IPS-NIHi7 (cell line): ENCODE measurements at regions not wholly inside any gene's neighbourhood (a gene's known extent, or its start where the extent isn't known, plus 50 kb on each side); places are given as distances from the start of the nearest gene placed in this dataset.
A peak's percentile ranks its signal among the peaks of the same experiment; 100 is the strongest.
"Not testable (repeated sequence)": the region's sequence is repeated elsewhere in the genome, so short reads cannot be mapped to it uniquely, and the experiment has no call there.

Experiments
- DNase-seq: peaks from one replicate; pipeline ENCODE4 v3.0.0; 2012; ENCODE audit warnings: mixed read lengths; ENCODE audit errors: extremely low spot score

DNA sequence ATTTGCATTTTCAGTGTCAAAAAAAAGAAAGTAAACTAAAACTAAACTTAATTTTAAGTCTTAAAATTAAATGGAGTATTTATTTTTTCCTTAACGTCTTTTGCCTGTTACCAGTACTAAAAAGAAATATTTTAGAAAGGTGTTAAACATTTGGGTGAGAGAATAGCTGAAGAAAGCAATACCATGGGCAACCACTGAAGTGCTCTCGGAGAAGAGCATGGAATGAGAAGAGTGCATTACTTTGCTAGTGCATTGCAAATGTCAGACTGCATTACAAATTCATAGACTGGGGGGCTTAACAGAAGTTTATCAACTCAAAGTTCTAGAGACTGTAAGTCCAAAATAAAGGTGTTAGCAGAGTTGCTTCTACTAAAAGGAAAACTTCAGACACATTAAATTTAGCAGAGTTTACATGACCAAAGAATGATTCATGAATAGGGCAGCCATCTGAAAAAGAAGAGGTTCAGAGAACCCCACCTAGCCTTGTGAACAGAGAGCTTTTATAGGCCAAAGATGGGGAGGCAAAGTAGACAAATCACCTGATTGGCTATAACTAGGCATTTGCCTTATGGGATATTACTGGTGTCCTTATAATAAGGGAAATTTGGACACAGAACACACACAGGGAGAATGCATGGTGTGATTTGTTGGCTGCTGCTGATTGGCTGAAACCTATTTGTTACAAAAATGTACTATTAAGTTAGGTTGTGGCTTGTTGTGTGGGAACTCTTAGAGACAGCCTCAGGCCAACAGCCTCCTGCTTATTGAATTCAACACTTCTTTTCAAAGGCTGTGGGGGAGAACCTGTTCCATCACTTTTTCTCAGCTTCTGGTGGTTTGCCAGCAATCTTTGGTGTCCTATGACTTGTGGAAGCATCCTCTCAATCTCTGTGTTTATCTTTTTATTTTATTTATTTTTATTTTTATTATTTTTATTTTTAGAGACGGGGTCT, 106.7 kb upstream of the RREB1 start:
- DNase-seq, result no peak

GRCh38 chr6:7003041-7003440, 104.7 kb upstream of the RREB1 start:
- DNase-seq, result no peak

DNA sequence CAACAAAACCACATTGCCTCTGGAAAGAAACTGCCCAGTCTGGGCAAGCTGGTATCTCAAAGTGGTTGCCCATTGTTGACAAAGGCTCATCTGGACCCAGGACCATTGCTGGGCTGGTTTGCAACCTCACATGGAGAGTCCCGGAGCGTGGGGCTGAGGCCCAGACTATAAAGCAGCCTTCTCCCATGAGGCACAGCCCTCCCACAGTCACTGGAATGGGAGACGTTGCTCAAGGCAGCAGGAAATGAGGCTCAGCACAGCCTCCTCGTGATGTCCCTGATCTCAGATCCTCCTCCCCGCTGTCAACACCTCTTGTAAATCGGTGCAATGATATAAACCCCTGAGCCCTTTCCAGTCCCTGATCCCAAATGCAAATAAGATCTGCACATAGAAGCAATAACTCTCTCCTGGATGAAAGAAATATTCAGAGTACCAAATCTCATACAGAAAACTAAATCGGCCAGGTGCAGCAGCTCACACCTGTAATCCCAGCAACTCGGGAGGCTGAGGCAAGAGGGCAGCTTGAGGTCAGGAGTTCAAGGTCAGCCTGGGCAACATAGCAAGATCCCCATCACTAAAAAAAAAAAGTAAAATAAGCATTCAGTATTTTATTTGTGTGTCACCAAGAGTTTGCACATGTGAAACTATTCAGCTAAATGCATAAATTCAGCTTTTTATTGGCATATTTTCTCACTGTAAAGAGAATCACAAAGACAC, 103.0 kb upstream of the RREB1 start:
- no peak for DNase-seq

GRCh38 chr6:7006515-7007191, 101.1 kb upstream of the RREB1 start:
- DNase-seq, result no peak

- DNase-seq, result peak; percentile 35
Measured at GRCh38 chr6:7008451-7008988, 99.2 kb upstream of the RREB1 start.

DNA sequence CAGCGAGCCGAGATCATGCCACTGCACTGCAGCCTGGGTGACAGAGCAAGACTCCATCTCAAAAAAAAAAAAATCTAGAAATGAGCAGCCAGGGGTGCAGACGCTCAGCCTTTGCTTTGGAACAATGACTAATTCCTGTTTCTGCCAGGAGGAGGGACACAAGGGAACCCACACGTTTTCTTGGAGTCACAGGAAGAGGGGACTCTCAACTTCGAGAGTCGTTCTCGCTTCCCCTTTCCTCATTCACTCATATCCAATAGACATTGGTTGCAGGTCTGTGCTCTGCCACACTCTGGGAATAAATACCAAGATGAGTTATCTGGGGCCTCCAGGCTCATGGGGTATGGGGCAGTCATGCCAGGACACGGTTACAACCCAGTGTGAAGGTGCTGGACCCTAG, 91.5 kb upstream of the RREB1 start:
- DNase-seq, result no peak

DNA sequence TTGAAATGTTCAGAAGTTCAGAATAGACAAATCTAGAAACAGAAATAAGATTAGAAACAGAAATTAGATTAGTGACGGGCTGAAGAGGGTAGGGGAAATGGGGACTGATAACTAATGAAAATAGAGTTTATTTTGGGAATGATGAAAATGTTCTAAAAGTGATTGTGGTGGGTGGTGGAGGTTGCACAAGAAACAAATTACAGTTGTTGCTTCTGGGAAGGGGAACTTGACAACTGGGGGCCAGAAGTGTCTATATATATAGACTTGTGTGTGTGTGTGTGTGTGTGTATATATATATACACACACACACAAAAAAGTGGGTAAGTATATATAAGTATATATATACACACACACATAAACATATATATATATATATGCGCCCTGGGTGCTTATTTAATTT, 86.5 kb upstream of the RREB1 start:
- DNase-seq, result no peak

DNA sequence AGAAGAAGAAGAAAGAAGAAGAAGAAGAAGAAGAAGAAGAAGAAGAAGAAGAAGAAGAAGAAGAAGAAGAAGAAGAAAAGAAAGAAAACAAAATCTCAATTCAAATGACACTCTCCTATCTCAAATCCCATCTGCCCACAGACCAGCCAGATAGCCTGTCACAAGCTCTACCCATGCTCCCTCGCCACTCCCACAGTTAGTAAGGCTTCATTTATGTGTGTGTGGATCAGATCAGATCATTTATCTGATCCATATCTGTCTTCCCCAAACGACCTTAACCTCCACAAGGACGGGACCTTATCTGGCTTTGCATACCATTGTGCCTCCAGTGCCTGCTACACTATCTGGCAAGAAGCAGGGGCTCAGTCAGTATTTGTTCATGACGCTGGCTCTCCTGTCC, 81.9 kb upstream of the RREB1 start:
- DNase-seq, result no peak

- DNase-seq, result not testable (repeated sequence)
Measured at GRCh38 chr6:7028963-7029362, 78.8 kb upstream of the RREB1 start.

DNA sequence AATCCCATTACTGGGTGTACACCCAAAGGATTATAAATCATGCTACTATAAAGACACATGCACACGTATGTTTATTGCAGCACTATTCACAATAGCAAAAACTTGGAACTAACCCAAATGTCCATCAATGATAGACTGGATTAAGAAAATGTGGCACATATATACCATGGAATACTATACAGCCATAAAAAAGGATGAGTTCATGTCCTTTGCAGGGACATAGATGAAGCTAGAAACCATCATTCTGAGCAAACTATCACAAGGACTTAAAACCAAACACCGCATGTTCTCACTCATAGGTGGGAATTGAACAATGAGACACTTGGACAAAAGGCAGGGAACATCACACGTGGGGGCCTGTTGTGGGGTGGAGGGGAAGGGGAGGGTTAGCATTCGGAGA, 76.8 kb upstream of the RREB1 start:
- DNase-seq, result not testable (repeated sequence)

DNA sequence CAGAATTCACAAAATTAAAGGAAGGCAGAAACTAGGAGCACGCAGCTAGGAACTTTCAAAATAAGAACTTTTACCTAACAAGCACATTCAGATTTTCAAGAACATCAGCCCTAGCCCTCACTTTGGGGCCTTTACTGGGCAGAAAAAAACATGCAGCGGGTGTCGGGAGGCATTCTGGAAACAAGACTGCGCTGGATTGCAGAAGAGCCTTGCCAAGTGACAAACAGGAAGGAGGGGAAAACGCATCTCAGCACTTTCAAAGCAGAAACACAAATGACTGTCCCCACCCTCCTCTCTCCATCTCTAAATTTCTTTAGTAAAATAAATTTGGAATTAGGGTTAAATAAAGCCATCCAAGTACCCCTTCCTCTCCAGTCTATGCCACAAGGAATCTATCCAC, 74.6 kb upstream of the RREB1 start:
- DNase-seq, result no peak

- DNase-seq, result no peak
Measured at GRCh38 chr6:7034055-7034454, 73.7 kb upstream of the RREB1 start.

- DNase-seq, result no peak
Measured at GRCh38 chr6:7035837-7036249, 71.9 kb upstream of the RREB1 start.

- no peak for DNase-seq
Measured at GRCh38 chr6:7041511-7042026, 66.2 kb upstream of the RREB1 start.

DNA sequence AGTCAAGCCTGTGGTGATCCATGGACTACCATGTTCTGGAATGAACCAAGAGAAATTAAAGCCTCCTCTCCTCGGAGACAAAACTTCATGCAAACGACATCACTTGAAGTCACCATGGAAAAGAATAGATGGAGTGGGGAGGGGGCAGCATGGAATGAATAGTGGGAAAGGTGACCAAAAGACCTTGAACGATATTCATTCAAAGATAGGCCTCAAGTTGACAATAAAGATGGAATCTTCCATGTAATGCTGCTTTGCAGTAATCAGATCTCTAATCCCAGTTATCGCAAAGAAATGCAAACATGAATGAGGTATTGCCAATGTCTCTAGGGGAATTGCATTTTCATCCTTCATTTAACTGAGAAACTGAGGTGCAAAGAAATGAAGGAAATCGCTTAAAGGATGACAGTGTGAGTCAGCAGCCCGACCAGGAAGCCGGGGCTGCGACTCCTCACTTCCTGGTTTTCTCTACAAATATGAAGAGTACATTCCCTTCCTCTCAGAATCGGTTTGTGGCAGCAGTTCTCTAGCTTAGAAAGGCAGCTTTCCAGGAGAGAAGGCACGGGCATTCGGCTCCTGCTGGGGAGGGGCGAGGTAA, 65.6 kb upstream of the RREB1 start:
- no peak for DNase-seq

GRCh38 chr6:7042654-7043545, 64.9 kb upstream of the RREB1 start:
- DNase-seq, result no peak

DNA sequence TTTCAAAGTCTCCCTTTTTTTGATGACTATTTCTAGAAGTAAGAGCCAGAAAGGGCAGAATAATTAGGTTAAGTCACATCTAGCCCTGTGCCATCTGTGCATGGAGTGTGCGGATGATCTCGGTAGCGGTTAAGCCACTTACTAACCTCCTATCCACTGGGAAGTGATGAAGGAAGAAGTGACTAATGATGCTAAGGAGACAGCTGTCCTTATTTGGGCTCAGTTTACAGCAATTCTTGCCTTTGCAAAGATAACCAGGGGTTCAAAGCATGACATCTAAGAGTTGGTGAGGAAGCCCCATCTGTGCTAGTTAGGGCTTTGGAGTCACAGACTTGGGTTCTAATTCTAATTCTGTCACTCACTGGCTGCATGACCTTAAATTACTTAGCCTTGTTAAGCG, 62.4 kb upstream of the RREB1 start:
- no peak for DNase-seq

- DNase-seq, result no peak
Measured at GRCh38 chr6:7045746-7046145, 62.0 kb upstream of the RREB1 start.

DNA sequence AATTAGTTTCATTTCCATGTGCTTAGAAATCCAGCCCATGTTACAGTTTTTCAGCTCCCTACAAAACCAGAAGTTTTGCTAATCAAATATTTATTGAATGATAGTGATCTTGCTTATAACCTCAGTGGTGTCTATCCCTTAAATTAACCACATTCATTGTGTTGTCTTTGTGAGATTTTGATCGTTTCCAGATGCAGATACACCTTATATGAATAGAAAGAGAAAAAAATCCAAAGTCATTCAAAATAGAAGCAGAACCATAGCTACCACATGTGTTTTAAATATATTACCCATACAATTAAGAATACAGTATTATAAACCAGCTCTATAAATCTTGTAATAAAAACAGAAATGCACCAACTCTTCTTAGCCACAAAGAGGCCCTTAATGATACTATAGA, 60.6 kb upstream of the RREB1 start:
- DNase-seq, result no peak

DNA sequence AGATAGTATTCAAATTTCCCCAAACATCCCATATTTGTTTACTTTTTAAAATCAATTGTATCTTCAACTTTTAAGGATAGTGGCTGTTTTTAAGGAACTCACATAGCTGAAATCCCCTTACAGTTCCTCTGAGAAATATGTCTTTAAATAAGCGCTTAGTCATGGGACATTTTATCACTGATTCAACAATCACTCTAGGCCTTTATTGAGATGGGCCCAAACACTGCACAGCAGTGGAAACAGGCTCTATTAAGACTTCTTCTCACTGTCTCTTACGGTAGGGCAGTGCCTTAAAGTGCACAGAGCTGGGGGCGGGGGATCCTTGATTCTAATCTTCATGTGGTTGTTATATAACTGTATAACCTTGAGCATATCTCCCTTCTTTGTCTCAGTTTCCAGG, 59.8 kb upstream of the RREB1 start:
- DNase-seq, result no peak

- no peak for DNase-seq
Measured at GRCh38 chr6:7048894-7049293, 58.9 kb upstream of the RREB1 start.
